ENCODE measurements at regions not wholly inside any gene's neighbourhood (a gene's known extent, or its start where the extent isn't known, plus 50 kb on each side); places are given as distances from the start of the nearest gene placed in this dataset.
"Not testable (repeated sequence)": the region's sequence is repeated elsewhere in the genome, so short reads cannot be mapped to it uniquely, and the experiment has no call there.

GRCh38 chr2:37738266-37738885 lies 66.9 kb upstream of the CDC42EP3 start:
- intact Hi-C loops (cut with DNase I): loop anchor here in 1 of 2 donors (10.0 kb wide), 1 partner anchor 64 kb away; the partner anchor contains the start of gene CDC42EP3
- 94 to 96% methylated on average over 5 of the region's 5 CpGs for WGBS, 2 donors

GRCh38 chr2:37739153-37739552 lies 67.7 kb upstream of the CDC42EP3 start:
- Histone ChIP-seq H3K9me3 (ENCODE audit: control insufficient read depth, low read length) (no peaks in the 10 kb centered on the region), H3K36me3 (ENCODE audit: control insufficient read depth in 1 of 2, insufficient read depth in 2 of 2, low read length in 1 of 2) (no peaks in the 10 kb centered on the region), H3K4me1 (ENCODE audit: control insufficient read depth in 1 of 2, insufficient read depth in 2 of 2, low read length in 2 of 2) (peaks cover 4 to 7% of the 10 kb centered on the region in 2 donors), H3K27ac (ENCODE audit: low read depth in 1 of 2, low read length in 2 of 2) (no peak overlapping the region), H3K4me3 (ENCODE audit: low read length in 2 of 2) (no peak overlapping the region), H3K27me3 (ENCODE audit: control insufficient read depth in 1 of 2, insufficient read depth in 2 of 2, low read length in 1 of 2) (no peaks in the 10 kb centered on the region)
- 96 to 99% methylated on average over 4 of the region's 4 CpGs for WGBS, 2 donors
- ATAC-seq (ENCODE audit: low FRiP score) (no peak), DNase-seq (no peak)
- intact Hi-C loops (cut with DNase I): loop anchor here in 1 of 2 donors (10.0 kb wide), 1 partner anchor 64 kb away; the partner anchor contains the start of gene CDC42EP3

More at GRCh38 chr2:37738266-37738885, 66.9 kb upstream of the CDC42EP3 start:
- no peaks in the 10 kb centered on the region for H3K27me3 ChIP-seq (ENCODE audit: control insufficient read depth in 1 of 2, insufficient read depth in 2 of 2, low read length in 1 of 2)
- no peaks in the 10 kb centered on the region for H3K36me3 ChIP-seq (ENCODE audit: control insufficient read depth in 1 of 2, insufficient read depth in 2 of 2, low read length in 1 of 2)
- no peak for ATAC-seq (ENCODE audit: low FRiP score)
- no peak overlapping the region for H3K27ac ChIP-seq (ENCODE audit: low read depth in 1 of 2, low read length in 2 of 2)
- peaks cover 4 to 7% of the 10 kb centered on the region in 2 donors for H3K4me1 ChIP-seq (ENCODE audit: control insufficient read depth in 1 of 2, insufficient read depth in 2 of 2, low read length in 2 of 2)
- DNase-seq: no peak
- H3K4me3 ChIP-seq (ENCODE audit: low read length in 2 of 2): no peak overlapping the region
- H3K9me3 ChIP-seq (ENCODE audit: control insufficient read depth, low read length): no peaks in the 10 kb centered on the region

DNA sequence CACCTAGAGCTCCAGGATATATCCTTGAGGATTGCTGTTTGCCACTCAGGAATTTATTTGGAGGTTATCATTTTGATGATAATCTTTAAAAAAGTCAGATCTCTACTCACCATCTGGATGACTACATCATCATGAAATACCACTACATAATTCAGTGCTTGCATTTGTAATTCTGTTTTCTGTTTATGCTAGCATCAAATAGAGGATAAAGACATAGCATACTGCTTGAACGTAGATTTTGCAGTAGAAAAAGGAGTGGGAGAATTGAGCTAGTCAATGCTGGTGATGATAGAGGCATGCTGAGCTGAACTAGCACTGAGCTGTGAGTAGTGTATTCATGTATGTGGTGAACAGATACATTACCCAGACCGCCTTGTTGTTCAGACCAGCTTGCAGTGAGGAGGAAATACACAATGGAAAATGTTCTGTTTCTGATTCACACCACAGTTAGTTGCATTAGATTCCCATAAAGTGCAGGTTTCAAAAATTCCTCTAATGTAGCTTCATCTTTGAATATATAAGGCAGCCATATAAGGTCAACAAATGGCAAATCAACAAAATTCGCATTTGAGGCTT lies 68.8 kb upstream of the CDC42EP3 start:
- intact Hi-C loops (cut with DNase I): loop anchor here (5.0 to 10.0 kb wide), 2 partner anchors 37 to 55 kb away; no protein-coding TSS in a partner anchor
- H3K36me3 ChIP-seq (ENCODE audit: control insufficient read depth in 1 of 2, insufficient read depth in 2 of 2, low read length in 1 of 2): no peaks in the 10 kb centered on the region
- DNase-seq (no peak), ATAC-seq (ENCODE audit: low FRiP score) (no peak)
- H3K9me3 ChIP-seq (ENCODE audit: control insufficient read depth, low read length): no peaks in the 10 kb centered on the region
- H3K27me3 ChIP-seq (ENCODE audit: control insufficient read depth in 1 of 2, insufficient read depth in 2 of 2, low read length in 1 of 2): no peaks in the 10 kb centered on the region
- H3K27ac ChIP-seq (ENCODE audit: low read depth in 1 of 2, low read length in 2 of 2): no peak overlapping the region
- 84 to 85% methylated on average over 3 of the region's 3 CpGs for WGBS, 2 donors
- H3K4me3 ChIP-seq (ENCODE audit: low read length in 2 of 2): no peak overlapping the region
- H3K4me1 ChIP-seq (ENCODE audit: control insufficient read depth in 1 of 2, insufficient read depth in 2 of 2, low read length in 2 of 2): peaks cover 4 to 7% of the 10 kb centered on the region in 2 donors

- DNase-seq: peak in 1 of 2 donors; percentile 47
- H3K4me1 ChIP-seq (ENCODE audit: control insufficient read depth in 1 of 2, insufficient read depth in 2 of 2, low read length in 2 of 2): peaks cover 0 to 8% of the 10 kb centered on the region in 2 donors
- H3K9me3 ChIP-seq (ENCODE audit: control insufficient read depth, low read length): no peaks in the 10 kb centered on the region
- no peak for ATAC-seq (ENCODE audit: low FRiP score)
- H3K36me3 ChIP-seq (ENCODE audit: control insufficient read depth in 1 of 2, insufficient read depth in 2 of 2, low read length in 1 of 2): no peaks in the 10 kb centered on the region
- no peaks in the 10 kb centered on the region for H3K27me3 ChIP-seq (ENCODE audit: control insufficient read depth in 1 of 2, insufficient read depth in 2 of 2, low read length in 1 of 2)
- 4% methylated on average over 4 of the region's 4 CpGs for WGBS, 2 donors
- intact Hi-C loops (cut with DNase I): loop anchor here (5.0 to 10.0 kb wide), 2 partner anchors 35 to 53 kb away; no protein-coding TSS in a partner anchor
- H3K27ac ChIP-seq (ENCODE audit: low read depth in 1 of 2, low read length in 2 of 2): peak overlapping the region; percentile 31 to 92
- no peak overlapping the region for H3K4me3 ChIP-seq (ENCODE audit: low read length in 2 of 2)
Measured at GRCh38 chr2:37742286-37742685, 70.8 kb upstream of the CDC42EP3 start.

GRCh38 chr2:37744010-37744409 lies 72.6 kb upstream of the CDC42EP3 start:
- intact Hi-C loops (cut with DNase I): loop anchor here (5.0 to 10.0 kb wide), 2 partner anchors 33 to 51 kb away; no protein-coding TSS in a partner anchor
- Histone ChIP-seq H3K27me3 (ENCODE audit: control insufficient read depth in 1 of 2, insufficient read depth in 2 of 2, low read length in 1 of 2) (no peaks in the 10 kb centered on the region), H3K4me1 (ENCODE audit: control insufficient read depth in 1 of 2, insufficient read depth in 2 of 2, low read length in 2 of 2) (peaks cover 0 to 7% of the 10 kb centered on the region in 2 donors), H3K9me3 (ENCODE audit: control insufficient read depth, low read length) (no peaks in the 10 kb centered on the region), H3K4me3 (ENCODE audit: low read length in 2 of 2) (no peak overlapping the region), H3K36me3 (ENCODE audit: control insufficient read depth in 1 of 2, insufficient read depth in 2 of 2, low read length in 1 of 2) (no peaks in the 10 kb centered on the region), H3K27ac (ENCODE audit: low read depth in 1 of 2, low read length in 2 of 2) (peak overlapping the region in 1 of 2 donors; percentile 65)
- 87 to 89% methylated on average over 3 of the region's 3 CpGs for WGBS, 2 donors
- DNase-seq (no peak), ATAC-seq (ENCODE audit: low FRiP score) (no peak)

- H3K4me1 ChIP-seq (ENCODE audit: control insufficient read depth in 1 of 2, insufficient read depth in 2 of 2, low read length in 2 of 2); H3K27me3 ChIP-seq (ENCODE audit: control insufficient read depth in 1 of 2, insufficient read depth in 2 of 2, low read length in 1 of 2); H3K4me3 ChIP-seq (ENCODE audit: low read length in 2 of 2); H3K27ac ChIP-seq (ENCODE audit: low read depth in 1 of 2, low read length in 2 of 2); H3K9me3 ChIP-seq (ENCODE audit: control insufficient read depth, low read length); H3K36me3 ChIP-seq (ENCODE audit: control insufficient read depth in 1 of 2, insufficient read depth in 2 of 2, low read length in 1 of 2); DNase-seq; ATAC-seq (ENCODE audit: low FRiP score): not testable (repeated sequence)
- intact Hi-C loops (cut with DNase I): loop anchor here (5.0 to 10.0 kb wide), 2 partner anchors 32 to 50 kb away; no protein-coding TSS in a partner anchor
Measured at GRCh38 chr2:37744961-37745360, 73.5 kb upstream of the CDC42EP3 start.

GRCh38 chr2:37746011-37746410 lies 74.6 kb upstream of the CDC42EP3 start:
- peak overlapping the region in 1 of 2 donors; percentile 33 for H3K27ac ChIP-seq (ENCODE audit: low read depth in 1 of 2, low read length in 2 of 2)

GRCh38 chr2:37746883-37747282 lies 75.4 kb upstream of the CDC42EP3 start:
- Histone ChIP-seq H3K27ac (ENCODE audit: low read depth in 1 of 2, low read length in 2 of 2) (no peak overlapping the region), H3K4me3 (ENCODE audit: low read length in 2 of 2) (no peak overlapping the region)
- WGBS, 2 donors: 92 to 99% methylated on average over 3 of the region's 3 CpGs

More at GRCh38 chr2:37746011-37746410, 74.6 kb upstream of the CDC42EP3 start:
- not testable (repeated sequence) for DNase-seq; H3K27me3 ChIP-seq (ENCODE audit: control insufficient read depth in 1 of 2, insufficient read depth in 2 of 2, low read length in 1 of 2); H3K4me3 ChIP-seq (ENCODE audit: low read length in 2 of 2); ATAC-seq (ENCODE audit: low FRiP score); H3K9me3 ChIP-seq (ENCODE audit: control insufficient read depth, low read length); H3K36me3 ChIP-seq (ENCODE audit: control insufficient read depth in 1 of 2, insufficient read depth in 2 of 2, low read length in 1 of 2); H3K4me1 ChIP-seq (ENCODE audit: control insufficient read depth in 1 of 2, insufficient read depth in 2 of 2, low read length in 2 of 2)
- WGBS, 2 donors: 92% methylated on average over 1 of the region's 1 CpG
- intact Hi-C loops (cut with DNase I): loop anchor here in 1 of 2 donors (10.0 kb wide), 1 partner anchor 49 kb away; no protein-coding TSS in a partner anchor

More at GRCh38 chr2:37746883-37747282, 75.4 kb upstream of the CDC42EP3 start:
- ATAC-seq (ENCODE audit: low FRiP score) (no peak), DNase-seq (no peak)
- H3K36me3 ChIP-seq (ENCODE audit: control insufficient read depth in 1 of 2, insufficient read depth in 2 of 2, low read length in 1 of 2): no peaks in the 10 kb centered on the region
- peaks cover 0 to 5% of the 10 kb centered on the region in 2 donors for H3K4me1 ChIP-seq (ENCODE audit: control insufficient read depth in 1 of 2, insufficient read depth in 2 of 2, low read length in 2 of 2)
- H3K9me3 ChIP-seq (ENCODE audit: control insufficient read depth, low read length): no peaks in the 10 kb centered on the region
- H3K27me3 ChIP-seq (ENCODE audit: control insufficient read depth in 1 of 2, insufficient read depth in 2 of 2, low read length in 1 of 2): no peaks in the 10 kb centered on the region
- intact Hi-C loops (cut with DNase I): loop anchor here in 1 of 2 donors (10.0 kb wide), 1 partner anchor 48 kb away; no protein-coding TSS in a partner anchor

Measured in aorta (tissue), 5 donors.